CD1c-positive myeloid dendritic cell (primary cell): ENCODE measurements at regions not wholly inside any gene's neighbourhood (a gene's known extent, or its start where the extent isn't known, plus 50 kb on each side); places are given as distances from the start of the nearest gene placed in this dataset.
"Not testable (repeated sequence)": the region's sequence is repeated elsewhere in the genome, so short reads cannot be mapped to it uniquely, and the experiment has no call there.

ENCODE experiments used
- DNase-seq: peaks from one replicate; pipeline ENCODE4 v3.0.0-alpha.2; 2016; ENCODE audit errors: extremely low spot score

- DNase-seq, result not testable (repeated sequence)
Measured at GRCh38 chr9:74197771-74198170, 299.4 kb upstream of the RORB start.

GRCh38 chr9:74205056-74205455, 292.1 kb upstream of the RORB start:
- DNase-seq, result no peak

GRCh38 chr9:74218385-74219063, 278.6 kb upstream of the RORB start:
- no peak for DNase-seq

- DNase-seq, result no peak
Measured at GRCh38 chr9:74220327-74220726, 276.8 kb upstream of the RORB start.

GRCh38 chr9:74236857-74237256, 260.3 kb upstream of the RORB start:
- DNase-seq, result no peak

GRCh38 chr9:74245866-74246497, 251.2 kb upstream of the RORB start:
- no peak for DNase-seq

- no peak for DNase-seq
Measured at GRCh38 chr9:74255489-74255984, 241.6 kb upstream of the RORB start.

GRCh38 chr9:74275872-74276508, 221.1 kb upstream of the RORB start:
- DNase-seq, result no peak

GRCh38 chr9:74277532-74277931, 219.6 kb upstream of the RORB start:
- DNase-seq, result no peak

GRCh38 chr9:74281674-74282073, 215.5 kb upstream of the RORB start:
- DNase-seq, result no peak

GRCh38 chr9:74282526-74283253, 214.4 kb upstream of the RORB start:
- DNase-seq, result no peak

- no peak for DNase-seq
Measured at GRCh38 chr9:74284581-74285450, 212.3 kb upstream of the RORB start.

- no peak for DNase-seq
Measured at GRCh38 chr9:74293479-74293878, 203.7 kb upstream of the RORB start.

- DNase-seq, result no peak
Measured at GRCh38 chr9:74303945-74304344, 193.2 kb upstream of the RORB start.

GRCh38 chr9:74304598-74304997, 192.5 kb upstream of the RORB start:
- DNase-seq, result no peak

- DNase-seq, result no peak
Measured at GRCh38 chr9:74309654-74310053, 187.5 kb upstream of the RORB start.

GRCh38 chr9:74317235-74317634, 179.9 kb upstream of the RORB start:
- DNase-seq, result no peak

GRCh38 chr9:74321396-74321795, 175.7 kb upstream of the RORB start:
- DNase-seq, result no peak

GRCh38 chr9:74322661-74323314, 174.3 kb upstream of the RORB start:
- DNase-seq, result no peak

GRCh38 chr9:74330487-74331214, 166.5 kb upstream of the RORB start:
- DNase-seq, result no peak
